Gastrocnemius medialis (tissue), 4 donors: ENCODE measurements at regions not wholly inside any gene's neighbourhood (a gene's known extent, or its start where the extent isn't known, plus 50 kb on each side); places are given as distances from the start of the nearest gene placed in this dataset.

Source experiments
- ATAC-seq, 2 donors: fragments of 150-250 bp; one replicate each; pipeline ENCODE4 v1.9.1; 2016
- DNase-seq, 2 donors: peaks; one replicate each; pipeline ENCODE4 v3.0.0-alpha.2; 2019
- H3K27ac ChIP-seq, 4 donors: fragments of 200-600 bp; sonication (generic); 1 replicate in 1 of 4; 2 replicates in 3 of 4; pipeline ENCODE4 v1.5.1; 2016 to 2018; ENCODE audit warnings: mild to moderate bottlenecking in 2 of 4, moderate library complexity in 1 of 4
- H3K27me3 ChIP-seq, 3 donors: fragments of 200-600 bp; sonication (generic) in 2 of 3; 1 replicate in 1 of 3; 2 replicates in 2 of 3; pipeline versions ENCODE4 v1.5.1 to v1.6.0; 2016 to 2019; ENCODE audit warnings: mild to moderate bottlenecking in 1 of 3, moderate library complexity in 1 of 3
- H3K36me3 ChIP-seq, 2 donors: fragments of 200-600 bp; sonication (generic) in 1 of 2; one replicate each; pipeline ENCODE4 v1.5.1; 2017 to 2018
- H3K4me1 ChIP-seq, 2 donors: fragments of 200-600 bp; sonication (generic) in 1 of 2; one replicate each; pipeline ENCODE4 v1.5.1; 2016 to 2017; ENCODE audit warnings: mild to moderate bottlenecking in 2 of 2
- H3K4me3 ChIP-seq, 4 donors: fragments of 200-600 bp; sonication (generic) in 3 of 4; 1 replicate in 1 of 4; 2 replicates in 3 of 4; pipeline ENCODE4 v1.5.1; 2016 to 2019; ENCODE audit warnings: mild to moderate bottlenecking in 2 of 4
- H3K9me3 ChIP-seq, 3 donors: fragments of 200-600 bp; sonication (generic) in 2 of 3; 1 replicate in 1 of 3; 2 replicates in 2 of 3; pipeline ENCODE4 v1.5.1; 2016 to 2019
- POLR2A ChIP-seq, 2 donors: fragments of 450-650 bp; IDR thresholded peaks; one replicate each; pipeline ENCODE4 v1.6.1; 2017; ENCODE audit warnings: antibody characterized with exemption in 2 of 2, mild to moderate bottlenecking in 2 of 2, moderate library complexity in 2 of 2
- in situ Hi-C, 4 donors: fragments of 200-750 bp; cut with MboI; loops; one replicate each; pipeline versions ENCODE4 v1.15.0 to v1.8.0; 2017; ENCODE audit warnings: low sequenced_read_pairs in 4 of 4
- intact Hi-C: fragments of 100-400 bp; cut with DNase I; formaldehyde crosslinking; loops from one replicate; pipeline ENCODE4 v1.15.1; 2023; ENCODE audit warnings: low total_unique reads
- TF ChIP-seq, protein P1 (sequence below), 5 experiments: fragments of 450-650 bp in 3 of 5; fragments of 200-600 bp in 2 of 5; sonication (generic) in 2 of 5; IDR thresholded peaks in 4 of 5; conservative IDR thresholded peaks in 1 of 5; 1 replicate in 4 of 5; 2 replicates in 1 of 5; pipeline ENCODE4 v1.5.1; 2016 to 2019; ENCODE audit warnings: antibody characterized with exemption in 5 of 5, mild to moderate bottlenecking in 3 of 5, moderate library complexity in 3 of 5

GRCh38 chr3:194084284-194084683 is 51.7 kb upstream of the HES1 start:
- intact Hi-C loops = no loop called here

More at GRCh38 chr3:194084284-194084683, 51.7 kb upstream of the HES1 start:
- ATAC-seq = no peak
- Histone ChIP-seq H3K36me3 (no peaks in the 10 kb centered on the region), H3K27me3 (no peaks in the 10 kb centered on the region), H3K4me1 (peaks cover 8 to 9% of the 10 kb centered on the region in 2 donors), H3K4me3 (no peak overlapping the region), H3K27ac (no peak overlapping the region), H3K9me3 (no peaks in the 10 kb centered on the region)
- in situ Hi-C loops = no loop called here
- TF ChIP-seq, protein P1, sequence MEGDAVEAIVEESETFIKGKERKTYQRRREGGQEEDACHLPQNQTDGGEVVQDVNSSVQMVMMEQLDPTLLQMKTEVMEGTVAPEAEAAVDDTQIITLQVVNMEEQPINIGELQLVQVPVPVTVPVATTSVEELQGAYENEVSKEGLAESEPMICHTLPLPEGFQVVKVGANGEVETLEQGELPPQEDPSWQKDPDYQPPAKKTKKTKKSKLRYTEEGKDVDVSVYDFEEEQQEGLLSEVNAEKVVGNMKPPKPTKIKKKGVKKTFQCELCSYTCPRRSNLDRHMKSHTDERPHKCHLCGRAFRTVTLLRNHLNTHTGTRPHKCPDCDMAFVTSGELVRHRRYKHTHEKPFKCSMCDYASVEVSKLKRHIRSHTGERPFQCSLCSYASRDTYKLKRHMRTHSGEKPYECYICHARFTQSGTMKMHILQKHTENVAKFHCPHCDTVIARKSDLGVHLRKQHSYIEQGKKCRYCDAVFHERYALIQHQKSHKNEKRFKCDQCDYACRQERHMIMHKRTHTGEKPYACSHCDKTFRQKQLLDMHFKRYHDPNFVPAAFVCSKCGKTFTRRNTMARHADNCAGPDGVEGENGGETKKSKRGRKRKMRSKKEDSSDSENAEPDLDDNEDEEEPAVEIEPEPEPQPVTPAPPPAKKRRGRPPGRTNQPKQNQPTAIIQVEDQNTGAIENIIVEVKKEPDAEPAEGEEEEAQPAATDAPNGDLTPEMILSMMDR (IDR thresholded peaks at IDR 0.05 in 4 of 5, conservative IDR thresholded peaks at IDR 0.05 in 1 of 5) = no peak
- TF ChIP-seq POLR2A (IDR thresholded peaks at IDR 0.05) = no peak
- no peak for DNase-seq
